Tibial nerve (tissue), 4 donors: ENCODE measurements at regions not wholly inside any gene's neighbourhood (a gene's known extent, or its start where the extent isn't known, plus 50 kb on each side); places are given as distances from the start of the nearest gene placed in this dataset.
A peak's percentile ranks its signal among the peaks of the same experiment; 100 is the strongest.

Experiments used
- DNase-seq, 2 donors: peaks; one replicate each; pipeline ENCODE4 v3.0.0-alpha.2; 2019; ENCODE audit warnings: low spot score in 2 of 2
- H3K27ac ChIP-seq, 4 donors: fragments of 200-600 bp; sonication (generic) in 3 of 4; one replicate each; pipeline ENCODE4 v1.5.1; 2017 to 2019; ENCODE audit warnings: mild to moderate bottlenecking in 1 of 4
- H3K27me3 ChIP-seq, 2 donors: fragments of 200-600 bp; sonication (generic) in 1 of 2; one replicate each; pipeline versions ENCODE4 v1.5.1 to v1.6.0; 2017 to 2019
- H3K36me3 ChIP-seq, 3 donors: fragments of 200-600 bp; sonication (generic); one replicate each; pipeline ENCODE4 v1.5.1; 2018 to 2019
- H3K4me1 ChIP-seq, 4 donors: fragments of 200-600 bp; sonication (generic) in 3 of 4; one replicate each; pipeline ENCODE4 v1.5.1; 2017 to 2019
- H3K4me3 ChIP-seq, 4 donors: fragments of 200-600 bp; sonication (generic) in 3 of 4; one replicate each; pipeline ENCODE4 v1.5.1; 2017 to 2019; ENCODE audit warnings: mild to moderate bottlenecking in 1 of 4, moderate library complexity in 1 of 4
- H3K9me3 ChIP-seq, 4 donors: fragments of 200-600 bp; sonication (generic) in 3 of 4; one replicate each; pipeline ENCODE4 v1.5.1; 2017 to 2019
- CTCF ChIP-seq, 5 experiments: fragments of 200-600 bp in 3 of 5; fragments of 450-650 bp in 2 of 5; sonication (generic) in 3 of 5; IDR thresholded peaks; one replicate each; pipeline ENCODE4 v1.5.1; 2016 to 2019; ENCODE audit warnings: antibody characterized with exemption in 5 of 5, mild to moderate bottlenecking in 3 of 5, moderate library complexity in 2 of 5
- EP300 ChIP-seq, 2 donors: sonication (generic); formaldehyde crosslinking; IDR thresholded peaks; one replicate each; pipeline ENCODE4 v1.6.1; 2017; ENCODE audit warnings: antibody characterized with exemption in 2 of 2, mild to moderate bottlenecking in 1 of 2
- POLR2A ChIP-seq, 2 donors: fragments of 450-650 bp; IDR thresholded peaks; one replicate each; pipeline ENCODE4 v1.6.1; 2017; ENCODE audit warnings: antibody characterized with exemption in 2 of 2, mild to moderate bottlenecking in 2 of 2, moderate library complexity in 2 of 2
- WGBS, 2 donors: methylation state at CpG; one replicate each; pipeline ENCODE4 v1.1.5; 2018; 5-methylcytosine and 5-hydroxymethylcytosine counted together

GRCh38 chr9:107405511-107405910 lies 84.1 kb downstream of the KLF4 start:
- DNase-seq = no peak
- H3K36me3 ChIP-seq = no peaks in the 10 kb centered on the region
- H3K27ac ChIP-seq = no peak overlapping the region
- H3K9me3 ChIP-seq = no peaks in the 10 kb centered on the region
- 88 to 90% methylated on average over 6 of the region's 6 CpGs for WGBS, 2 donors
- H3K4me1 ChIP-seq = no peaks in the 10 kb centered on the region
- H3K4me3 ChIP-seq = no peak overlapping the region
- no peaks in the 10 kb centered on the region for H3K27me3 ChIP-seq
- TF ChIP-seq EP300 (IDR thresholded peaks at IDR 0.05) (no peak), POLR2A (IDR thresholded peaks at IDR 0.05) (no peak), CTCF (IDR thresholded peaks at IDR 0.05) (no peak)

GRCh38 chr9:107404736-107405135 lies 84.8 kb downstream of the KLF4 start:
- TF ChIP-seq POLR2A (IDR thresholded peaks at IDR 0.05) (no peak), EP300 (IDR thresholded peaks at IDR 0.05) (no peak), CTCF (IDR thresholded peaks at IDR 0.05) (no peak)
- 75 to 87% methylated on average over 8 of the region's 8 CpGs for WGBS, 2 donors
- H3K4me3 ChIP-seq = no peak overlapping the region
- no peaks in the 10 kb centered on the region for H3K27me3 ChIP-seq
- H3K4me1 ChIP-seq = no peaks in the 10 kb centered on the region
- no peak overlapping the region for H3K27ac ChIP-seq
- no peak for DNase-seq
- no peaks in the 10 kb centered on the region for H3K9me3 ChIP-seq
- H3K36me3 ChIP-seq = no peaks in the 10 kb centered on the region

GRCh38 chr9:107404161-107404560 lies 85.4 kb downstream of the KLF4 start:
- DNase-seq = no peak
- H3K4me3 ChIP-seq = no peak overlapping the region
- no peaks in the 10 kb centered on the region for H3K36me3 ChIP-seq
- no peaks in the 10 kb centered on the region for H3K9me3 ChIP-seq
- 48 to 59% methylated on average over 2 of the region's 2 CpGs for WGBS, 2 donors
- H3K27ac ChIP-seq = no peak overlapping the region
- no peaks in the 10 kb centered on the region for H3K27me3 ChIP-seq
- TF ChIP-seq EP300 (IDR thresholded peaks at IDR 0.05) (no peak), POLR2A (IDR thresholded peaks at IDR 0.05) (no peak), CTCF (IDR thresholded peaks at IDR 0.05) (no peak)
- no peaks in the 10 kb centered on the region for H3K4me1 ChIP-seq

GRCh38 chr9:107397076-107398044 lies 92.2 kb downstream of the KLF4 start:
- Histone ChIP-seq H3K36me3 (no peaks in the 10 kb centered on the region), H3K4me3 (no peak overlapping the region), H3K27ac (peak overlapping the region in 2 of 4 donors; percentile 40 to 71), H3K4me1 (peaks cover 0 to 20% (median 6%) of the 10 kb centered on the region in 4 donors), H3K9me3 (no peaks in the 10 kb centered on the region), H3K27me3 (no peaks in the 10 kb centered on the region)
- peak in 1 of 2 donors; percentile 42 for DNase-seq
- 53 to 60% methylated on average over 12 of the region's 12 CpGs for WGBS, 2 donors
- TF ChIP-seq EP300 (IDR thresholded peaks at IDR 0.05) (peak in 1 of 2 donors; percentile 10), CTCF (IDR thresholded peaks at IDR 0.05) (no peak), POLR2A (IDR thresholded peaks at IDR 0.05) (no peak)

- peak; percentile 31 to 54 for DNase-seq
- no peaks in the 10 kb centered on the region for H3K9me3 ChIP-seq
- H3K27ac ChIP-seq = peak overlapping the region in 1 of 4 donors; percentile 53
- WGBS, 2 donors = 52 to 56% methylated on average over 5 of the region's 5 CpGs
- H3K27me3 ChIP-seq = no peaks in the 10 kb centered on the region
- TF ChIP-seq EP300 (IDR thresholded peaks at IDR 0.05) = peak in 1 of 2 donors; percentile 71
- TF ChIP-seq POLR2A (IDR thresholded peaks at IDR 0.05) = no peak
- TF ChIP-seq CTCF (IDR thresholded peaks at IDR 0.05) = no peak
- H3K4me3 ChIP-seq = no peak overlapping the region
- peaks cover 0 to 35% (median 6%) of the 10 kb centered on the region in 4 donors for H3K4me1 ChIP-seq
- no peaks in the 10 kb centered on the region for H3K36me3 ChIP-seq
These were observed 95.3 kb downstream of the KLF4 start for GRCh38 chr9:107394264-107394663.
